ENCODE measurements at regions not wholly inside any gene's neighbourhood (a gene's known extent, or its start where the extent isn't known, plus 50 kb on each side); places are given as distances from the start of the nearest gene placed in this dataset.

DNA sequence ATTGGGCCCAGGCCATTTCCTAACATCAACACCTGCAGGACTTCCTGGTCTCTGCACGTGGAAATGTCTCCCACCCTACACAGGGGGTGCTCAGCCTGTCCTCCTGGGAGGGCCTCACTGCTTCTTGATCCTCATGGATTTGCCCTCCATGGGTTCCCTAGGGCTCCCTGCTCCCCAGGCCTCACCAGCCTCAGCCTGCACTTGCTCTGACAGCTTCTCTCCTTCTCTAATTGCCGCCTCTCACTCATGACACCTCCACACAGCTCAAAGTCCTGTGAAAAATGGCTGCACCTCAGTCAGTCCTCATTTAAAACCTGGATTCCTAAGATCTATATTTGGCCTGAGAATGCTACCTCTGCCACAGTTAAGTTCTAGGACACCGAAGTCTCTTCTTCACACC, 130.6 kb downstream of the PXDC1 start:
- POLR2A ChIA-PET (ENCODE audit: unreplicated experiment) = no interaction called here

More for the DNA sequence above, 130.6 kb downstream of the PXDC1 start:
- H2AK9ac ChIP-seq (replicated peaks; ENCODE audit: low read depth, low read length, poor library complexity) = no peak overlapping the region
- H3K9ac ChIP-seq (ENCODE audit: low read depth, low read length) = no peak overlapping the region
- no peak overlapping the region for H2BK120ac ChIP-seq (ENCODE audit: low read depth, low read length)
- BruUV-seq (replicated peaks) = no TSS peak
- TF ChIP-seq MAFK (IDR thresholded peaks at IDR 0.05; ENCODE audit: low read depth, low read length) = no peak
- no peak for TF ChIP-seq FOS (IDR thresholded peaks at IDR 0.05; ENCODE audit: low read depth, low read length)
- no peak for TF ChIP-seq POLR2A (IDR thresholded peaks at IDR 0.05; ENCODE audit: low read depth, low read length)
- TF ChIP-seq RFX5 (IDR thresholded peaks at IDR 0.05; ENCODE audit: low read depth, low read length) = no peak
- no peak for TF ChIP-seq MXI1 (IDR thresholded peaks at IDR 0.05; ENCODE audit: borderline replicate concordance, low read depth, low read length)
- no peak for TF ChIP-seq MAZ (IDR thresholded peaks at IDR 0.05; ENCODE audit: borderline replicate concordance, low read depth, low read length)
- TF ChIP-seq CEBPB (IDR thresholded peaks at IDR 0.05; ENCODE audit: low read depth, low read length) = no peak
- TF ChIP-seq CHD1 (IDR thresholded peaks at IDR 0.05; ENCODE audit: low read depth, low read length) = no peak
- no peak for TF ChIP-seq RAD21 (IDR thresholded peaks at IDR 0.05; ENCODE audit: low read length)
- TF ChIP-seq, protein P1, sequence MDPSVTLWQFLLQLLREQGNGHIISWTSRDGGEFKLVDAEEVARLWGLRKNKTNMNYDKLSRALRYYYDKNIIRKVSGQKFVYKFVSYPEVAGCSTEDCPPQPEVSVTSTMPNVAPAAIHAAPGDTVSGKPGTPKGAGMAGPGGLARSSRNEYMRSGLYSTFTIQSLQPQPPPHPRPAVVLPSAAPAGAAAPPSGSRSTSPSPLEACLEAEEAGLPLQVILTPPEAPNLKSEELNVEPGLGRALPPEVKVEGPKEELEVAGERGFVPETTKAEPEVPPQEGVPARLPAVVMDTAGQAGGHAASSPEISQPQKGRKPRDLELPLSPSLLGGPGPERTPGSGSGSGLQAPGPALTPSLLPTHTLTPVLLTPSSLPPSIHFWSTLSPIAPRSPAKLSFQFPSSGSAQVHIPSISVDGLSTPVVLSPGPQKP (IDR thresholded peaks at IDR 0.05; ENCODE audit: borderline replicate concordance, low read depth, low read length) = no peak
- TF ChIP-seq, protein P2, sequence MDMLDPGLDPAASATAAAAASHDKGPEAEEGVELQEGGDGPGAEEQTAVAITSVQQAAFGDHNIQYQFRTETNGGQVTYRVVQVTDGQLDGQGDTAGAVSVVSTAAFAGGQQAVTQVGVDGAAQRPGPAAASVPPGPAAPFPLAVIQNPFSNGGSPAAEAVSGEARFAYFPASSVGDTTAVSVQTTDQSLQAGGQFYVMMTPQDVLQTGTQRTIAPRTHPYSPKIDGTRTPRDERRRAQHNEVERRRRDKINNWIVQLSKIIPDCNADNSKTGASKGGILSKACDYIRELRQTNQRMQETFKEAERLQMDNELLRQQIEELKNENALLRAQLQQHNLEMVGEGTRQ (IDR thresholded peaks at IDR 0.05; ENCODE audit: low read depth, low read length) = no peak
- TF ChIP-seq CTCF (conservative IDR thresholded peaks at IDR 0.05; ENCODE audit: low read depth, low read length) = no peak
- no peak for TF ChIP-seq RCOR1 (IDR thresholded peaks at IDR 0.05; ENCODE audit: insufficient replicate concordance, low read length)
- no peak for TF ChIP-seq NFE2L2 (IDR thresholded peaks at IDR 0.05; ENCODE audit: low read depth, low read length)
- no peak for TF ChIP-seq SMC3 (IDR thresholded peaks at IDR 0.05; ENCODE audit: low read depth, low read length)
- no peak overlapping the region for H3K4me2 ChIP-seq (ENCODE audit: low read depth, low read length)
- no peak overlapping the region for H4K8ac ChIP-seq (ENCODE audit: low read depth in 2 of 2, low read length in 2 of 2)
- no peak overlapping the region for H2AFZ ChIP-seq (replicated peaks; ENCODE audit: low read length, poor library complexity)
- H3K27me3 ChIP-seq (ENCODE audit: control insufficient read depth, insufficient read depth, low read length) = peaks cover 69% of the 10 kb centered on the region
- H3K4ac ChIP-seq (ENCODE audit: low read depth, low read length) = no peak overlapping the region
- no peak overlapping the region for H2BK15ac ChIP-seq (ENCODE audit: low read depth, low read length)
- in situ Hi-C loops (cut with MboI; ENCODE audit: low sequenced_read_pairs) = no loop called here
- no peaks in the 10 kb centered on the region for H3K9me3 ChIP-seq (ENCODE audit: control insufficient read depth, insufficient read depth, low read length)
- H2BK20ac ChIP-seq (ENCODE audit: low read depth, low read length) = no peak overlapping the region
- H3K14ac ChIP-seq (replicated peaks; ENCODE audit: low read depth, low read length) = no peak overlapping the region
- CTCF ChIA-PET = no interaction called here
- H2AK5ac ChIP-seq (ENCODE audit: low read depth, low read length) = no peak overlapping the region
- no peaks in the 10 kb centered on the region for H3K36me3 ChIP-seq (ENCODE audit: control insufficient read depth, insufficient read depth, low read length)
- no peaks in the 10 kb centered on the region for H3K9me1 ChIP-seq (ENCODE audit: insufficient read depth, low read length)
- H3K27ac ChIP-seq (ENCODE audit: insufficient read depth, low read length) = no peak overlapping the region
- H3K23ac ChIP-seq (ENCODE audit: low read depth, low read length) = no peak overlapping the region
- H3K18ac ChIP-seq (ENCODE audit: low read depth, low read length) = no peak overlapping the region
- DNase-seq (no peak), ATAC-seq (ENCODE audit: low read depth) (no peak)
- no peak overlapping the region for H4K91ac ChIP-seq (ENCODE audit: insufficient read depth, low read depth, low read length)
- WGBS, 2 experiments (ENCODE audit: extremely low coverage in 2 of 2, insufficient read length in 1 of 2) = 78% methylated on average over 3 of the region's 3 CpGs; no CpG with 5 or more reads in 1 of the 2 experiments
- no peaks in the 10 kb centered on the region for H3K79me1 ChIP-seq (ENCODE audit: low read depth in 1 of 2, low read length in 2 of 2)
- no peak overlapping the region for H4K5ac ChIP-seq (ENCODE audit: low read depth, low read length)
- intact Hi-C loops (cut with micrococcal nuclease) = no loop called here
- H4K20me1 ChIP-seq (ENCODE audit: insufficient read depth, low read length) = no peaks in the 10 kb centered on the region
- H3K4me1 ChIP-seq (ENCODE audit: control insufficient read depth, insufficient read depth, low read length) = no peaks in the 10 kb centered on the region
- no peak overlapping the region for H2BK5ac ChIP-seq (ENCODE audit: low read depth, low read length, poor library complexity, severe bottlenecking)
- no peak overlapping the region for H3K56ac ChIP-seq (ENCODE audit: extremely low read depth, insufficient read depth, low read length)
- no peak overlapping the region for H3K4me3 ChIP-seq (ENCODE audit: insufficient read depth, low read depth, low read length)
- dilution Hi-C loops (cut with HindIII; ENCODE audit: low sequenced_read_pairs, unreplicated experiment) = no loop called here
